H1 (cell line): ENCODE measurements at regions not wholly inside any gene's neighbourhood (a gene's known extent, or its start where the extent isn't known, plus 50 kb on each side); places are given as distances from the start of the nearest gene placed in this dataset.

Experiments used
- CHD1 ChIP-seq: IDR thresholded peaks from 2 replicates; pipeline ENCODE4 v1.6.1; 2012; ENCODE audit warnings: low read depth, low read length, improper control_type of control experiment
- CREB1 ChIP-seq: IDR thresholded peaks from 2 replicates; pipeline ENCODE4 v1.6.1; 2012; ENCODE audit warnings: inconsistent platforms

DNA sequence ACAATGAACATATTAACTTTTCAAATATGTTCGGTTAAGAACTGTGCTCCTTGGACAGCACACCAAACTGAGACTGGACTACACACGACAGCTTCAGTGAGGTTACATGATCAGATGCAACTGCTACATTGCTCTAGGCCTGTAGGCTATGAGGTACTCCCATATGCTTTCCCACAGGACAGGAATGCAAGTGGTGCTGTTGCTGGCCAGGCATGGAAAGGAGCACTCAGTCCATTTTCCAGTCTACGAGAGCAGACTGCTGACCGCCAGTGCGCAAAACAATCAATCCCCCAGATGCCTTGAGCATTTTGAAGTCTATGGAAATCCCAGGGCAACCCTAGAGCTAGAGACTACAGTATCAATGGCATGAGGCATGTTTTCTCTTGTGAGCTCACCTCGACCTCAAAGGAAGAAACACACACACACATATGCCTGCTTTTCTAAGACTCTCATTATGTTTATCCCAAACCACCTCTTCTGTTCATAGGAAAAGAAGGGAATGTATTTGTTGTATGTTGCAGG is 70.8 kb upstream of the SPP1 start (continued):
- TF ChIP-seq CHD1 (no peak), CREB1 (no peak)
